ENCODE measurements at regions not wholly inside any gene's neighbourhood (a gene's known extent, or its start where the extent isn't known, plus 50 kb on each side); places are given as distances from the start of the nearest gene placed in this dataset.
"Not testable (repeated sequence)": the region's sequence is repeated elsewhere in the genome, so short reads cannot be mapped to it uniquely, and the experiment has no call there.

GRCh38 chr14:71395636-71396035, 488.4 kb downstream of the PCNX1 start:
- no peak for DNase-seq (ENCODE audit: low read depth)
- no peak for TF ChIP-seq CTCF (IDR thresholded peaks at IDR 0.05; ENCODE audit: control insufficient read depth, insufficient read depth, low read depth, low read length, missing control alignments)

GRCh38 chr14:71396050-71396677, 488.9 kb downstream of the PCNX1 start:
- no peak for DNase-seq (ENCODE audit: low read depth)
- no peak for TF ChIP-seq CTCF (IDR thresholded peaks at IDR 0.05; ENCODE audit: control insufficient read depth, insufficient read depth, low read depth, low read length, missing control alignments)
- no peak overlapping the region for H3K4me3 ChIP-seq (ENCODE audit: control insufficient read depth, low read depth, low read length)

More at GRCh38 chr14:71395636-71396035, 488.4 kb downstream of the PCNX1 start:
- no peak overlapping the region for H3K4me3 ChIP-seq (ENCODE audit: control insufficient read depth, low read depth, low read length)

GRCh38 chr14:71397371-71397770, 490.1 kb downstream of the PCNX1 start:
- no peak for DNase-seq (ENCODE audit: low read depth)
- H3K4me3 ChIP-seq (ENCODE audit: control insufficient read depth, low read depth, low read length), result no peak overlapping the region
- TF ChIP-seq CTCF (IDR thresholded peaks at IDR 0.05; ENCODE audit: control insufficient read depth, insufficient read depth, low read depth, low read length, missing control alignments), result no peak

- no peak overlapping the region for H3K4me3 ChIP-seq (ENCODE audit: control insufficient read depth, low read depth, low read length)
- DNase-seq (ENCODE audit: low read depth), result no peak
- no peak for TF ChIP-seq CTCF (IDR thresholded peaks at IDR 0.05; ENCODE audit: control insufficient read depth, insufficient read depth, low read depth, low read length, missing control alignments)
These were observed 491.2 kb downstream of the PCNX1 start for GRCh38 chr14:71398450-71398849.

GRCh38 chr14:71399057-71399487, 491.8 kb downstream of the PCNX1 start:
- H3K4me3 ChIP-seq (ENCODE audit: control insufficient read depth, low read depth, low read length), result no peak overlapping the region
- TF ChIP-seq CTCF (IDR thresholded peaks at IDR 0.05; ENCODE audit: control insufficient read depth, insufficient read depth, low read depth, low read length, missing control alignments), result no peak
- DNase-seq (ENCODE audit: low read depth), result no peak

GRCh38 chr14:71400871-71401321, 493.6 kb downstream of the PCNX1 start:
- no peak overlapping the region for H3K4me3 ChIP-seq (ENCODE audit: control insufficient read depth, low read depth, low read length)
- DNase-seq (ENCODE audit: low read depth), result no peak
- no peak for TF ChIP-seq CTCF (IDR thresholded peaks at IDR 0.05; ENCODE audit: control insufficient read depth, insufficient read depth, low read depth, low read length, missing control alignments)

GRCh38 chr14:71402415-71402814, 495.2 kb downstream of the PCNX1 start:
- H3K4me3 ChIP-seq (ENCODE audit: control insufficient read depth, low read depth, low read length); DNase-seq (ENCODE audit: low read depth): not testable (repeated sequence)

All from AG09309 (cell line).